ENCODE measurements at regions not wholly inside any gene's neighbourhood (a gene's known extent, or its start where the extent isn't known, plus 50 kb on each side); places are given as distances from the start of the nearest gene placed in this dataset.

DNA sequence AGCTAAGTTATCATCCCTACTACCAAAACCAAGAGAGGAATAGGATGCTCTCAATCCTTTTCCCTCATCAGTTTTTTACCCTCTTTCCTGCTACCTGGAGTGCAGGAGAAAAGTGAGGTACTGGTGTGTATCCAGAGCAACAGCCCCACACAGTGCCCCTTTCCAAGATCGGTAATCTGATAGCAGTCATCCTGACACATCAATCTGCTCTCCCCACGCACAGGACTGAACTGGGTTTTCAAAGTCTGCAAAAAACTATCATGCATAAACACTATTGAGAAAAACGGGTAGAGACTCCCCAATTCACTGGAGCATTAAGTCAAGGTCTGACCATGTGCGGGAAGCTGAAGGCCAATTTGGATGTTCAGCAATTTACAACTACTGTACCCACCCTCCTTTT is 284.8 kb downstream of the RBM26 start:
- intact Hi-C loops (cut with micrococcal nuclease; ENCODE audit: unreplicated experiment), result no loop called here
- H3K4me3 ChIP-seq (replicated peaks in 1 of 3; ENCODE audit: insufficient read depth in 1 of 3, low read depth in 2 of 3, low read length in 3 of 3), result no peak overlapping the region
- DNase-seq (ENCODE audit: low spot score), result no peak
- no peaks in the 10 kb centered on the region for H3K79me2 ChIP-seq (ENCODE audit: insufficient read depth, low read length)
- TF ChIP-seq, protein P1, sequence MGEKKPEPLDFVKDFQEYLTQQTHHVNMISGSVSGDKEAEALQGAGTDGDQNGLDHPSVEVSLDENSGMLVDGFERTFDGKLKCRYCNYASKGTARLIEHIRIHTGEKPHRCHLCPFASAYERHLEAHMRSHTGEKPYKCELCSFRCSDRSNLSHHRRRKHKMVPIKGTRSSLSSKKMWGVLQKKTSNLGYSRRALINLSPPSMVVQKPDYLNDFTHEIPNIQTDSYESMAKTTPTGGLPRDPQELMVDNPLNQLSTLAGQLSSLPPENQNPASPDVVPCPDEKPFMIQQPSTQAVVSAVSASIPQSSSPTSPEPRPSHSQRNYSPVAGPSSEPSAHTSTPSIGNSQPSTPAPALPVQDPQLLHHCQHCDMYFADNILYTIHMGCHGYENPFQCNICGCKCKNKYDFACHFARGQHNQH (CRISPR knock-in tag; IDR thresholded peaks at IDR 0.05), result no peak
- TF ChIP-seq, protein P2, sequence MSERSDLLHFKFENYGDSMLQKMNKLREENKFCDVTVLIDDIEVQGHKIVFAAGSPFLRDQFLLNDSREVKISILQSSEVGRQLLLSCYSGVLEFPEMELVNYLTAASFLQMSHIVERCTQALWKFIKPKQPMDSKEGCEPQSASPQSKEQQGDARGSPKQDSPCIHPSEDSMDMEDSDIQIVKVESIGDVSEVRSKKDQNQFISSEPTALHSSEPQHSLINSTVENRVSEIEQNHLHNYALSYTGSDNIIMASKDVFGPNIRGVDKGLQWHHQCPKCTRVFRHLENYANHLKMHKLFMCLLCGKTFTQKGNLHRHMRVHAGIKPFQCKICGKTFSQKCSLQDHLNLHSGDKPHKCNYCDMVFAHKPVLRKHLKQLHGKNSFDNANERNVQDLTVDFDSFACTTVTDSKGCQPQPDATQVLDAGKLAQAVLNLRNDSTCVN (CRISPR knock-in tag; IDR thresholded peaks at IDR 0.05; ENCODE audit: borderline replicate concordance), result no peak
- TF ChIP-seq HOXA9 (CRISPR knock-in tag; IDR thresholded peaks at IDR 0.05; ENCODE audit: borderline replicate concordance), result no peak
- no peak for TF ChIP-seq FOXJ3 (CRISPR knock-in tag; IDR thresholded peaks at IDR 0.05; ENCODE audit: borderline replicate concordance)
- ChIA-PET POLR2A (no interaction called here), CTCF (ENCODE audit: low intra/inter-chr PET ratio, low total read pairs) (no interaction called here)
- no peak overlapping the region for H2AFZ ChIP-seq (ENCODE audit: low read length)
- no peak for FAIRE-seq
- no peak overlapping the region for H3K4me2 ChIP-seq (ENCODE audit: low read depth, low read length)
- H3K36me3 ChIP-seq (replicated peaks in 1 of 2; ENCODE audit: control insufficient read depth in 1 of 2, insufficient read depth in 2 of 2, low read length in 2 of 2), result no peaks in the 10 kb centered on the region
- 35% methylated on average over 4 of the region's 4 CpGs for WGBS (ENCODE audit: low lambda C conversion rate)
- in situ Hi-C loops (cut with HindIII; ENCODE audit: extremely low pct_ligation_motif_present, low pct_unique_long_range_greater_than_20kb), result no loop called here
- no peaks in the 10 kb centered on the region for H3K27me3 ChIP-seq (ENCODE audit: control insufficient read depth in 1 of 2, insufficient read depth in 2 of 2, low read length in 2 of 2)
- no peaks in the 10 kb centered on the region for H3K9me3 ChIP-seq (ENCODE audit: low read length)
- no peaks in the 10 kb centered on the region for H3K4me1 ChIP-seq (ENCODE audit: insufficient read depth, low read length)
- no peaks in the 10 kb centered on the region for H4K20me1 ChIP-seq (ENCODE audit: insufficient read depth, low read length)
- no peak for ATAC-seq
- BruUV-seq (replicated peaks), result no TSS peak
- H3K9ac ChIP-seq (ENCODE audit: insufficient read depth, low read depth, low read length), result no peak overlapping the region
- H3K27ac ChIP-seq (ENCODE audit: extremely low read length, insufficient read depth, low read length), result no peak overlapping the region

DNA sequence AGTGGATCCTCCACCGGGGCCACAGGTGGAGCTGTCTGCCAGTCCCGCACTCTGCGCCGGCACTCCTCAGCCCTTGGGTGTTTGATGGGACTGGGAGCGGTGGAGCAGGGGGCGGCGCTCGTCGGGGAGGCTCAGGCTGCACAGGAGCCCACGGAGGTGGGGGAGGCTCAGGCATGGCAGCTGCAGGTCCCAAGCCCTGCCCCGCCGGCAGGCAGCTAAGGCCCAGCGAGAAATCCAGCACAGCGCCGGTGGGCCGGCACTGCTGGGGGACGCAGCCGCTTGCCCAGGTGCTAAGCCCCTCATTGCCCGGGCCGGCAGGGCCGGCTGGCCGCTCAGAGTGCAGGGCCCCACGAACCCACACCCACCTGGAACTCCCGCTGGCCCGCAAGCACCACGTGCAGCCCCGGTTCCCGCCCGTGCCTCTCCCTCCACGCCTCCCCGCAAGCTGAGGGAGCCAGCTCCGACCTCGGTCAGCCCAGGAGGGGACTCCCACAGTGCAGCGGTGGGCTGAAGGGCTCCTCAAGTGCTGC is 286.4 kb downstream of the RBM26 start:
- Histone ChIP-seq H3K4me1 (ENCODE audit: insufficient read depth, low read length) (no peaks in the 10 kb centered on the region), H3K27ac (ENCODE audit: extremely low read length, insufficient read depth, low read length) (no peak overlapping the region), H3K27me3 (ENCODE audit: control insufficient read depth in 1 of 2, insufficient read depth in 2 of 2, low read length in 2 of 2) (no peaks in the 10 kb centered on the region), H3K9ac (ENCODE audit: insufficient read depth, low read depth, low read length) (no peak overlapping the region), H3K79me2 (ENCODE audit: insufficient read depth, low read length) (no peaks in the 10 kb centered on the region), H3K36me3 (replicated peaks in 1 of 2; ENCODE audit: control insufficient read depth in 1 of 2, insufficient read depth in 2 of 2, low read length in 2 of 2) (no peaks in the 10 kb centered on the region), H3K9me3 (ENCODE audit: low read length) (no peaks in the 10 kb centered on the region), H3K4me2 (ENCODE audit: low read depth, low read length) (no peak overlapping the region), H2AFZ (ENCODE audit: low read length) (no peak overlapping the region), H3K4me3 (replicated peaks in 1 of 3; ENCODE audit: insufficient read depth in 1 of 3, low read depth in 2 of 3, low read length in 3 of 3) (no peak overlapping the region), H4K20me1 (ENCODE audit: insufficient read depth, low read length) (no peaks in the 10 kb centered on the region)
- intact Hi-C loops (cut with micrococcal nuclease; ENCODE audit: unreplicated experiment) (no loop called here), in situ Hi-C loops (cut with HindIII; ENCODE audit: extremely low pct_ligation_motif_present, low pct_unique_long_range_greater_than_20kb) (no loop called here)
- ATAC-seq (no peak), FAIRE-seq (no peak), DNase-seq (ENCODE audit: low spot score) (no peak)
- no TSS peak for BruUV-seq (replicated peaks)
- ChIA-PET CTCF (ENCODE audit: low intra/inter-chr PET ratio, low total read pairs) (no interaction called here), POLR2A (no interaction called here)
- WGBS (ENCODE audit: low lambda C conversion rate), result no CpG with 5 or more reads among the region's 34 CpGs
- TF ChIP-seq HNRNPLL (IDR thresholded peaks at IDR 0.05; ENCODE audit: low read depth, low read length, poor library complexity, severe bottlenecking) (no peak), XRCC5 (optimal IDR thresholded peaks at IDR 0.05; ENCODE audit: low read length) (no peak), SMAD1 (CRISPR knock-in tag; IDR thresholded peaks at IDR 0.05; ENCODE audit: borderline replicate concordance, low read depth) (no peak), ZNF205 (CRISPR knock-in tag; IDR thresholded peaks at IDR 0.05) (no peak)
- TF ChIP-seq, protein P3, sequence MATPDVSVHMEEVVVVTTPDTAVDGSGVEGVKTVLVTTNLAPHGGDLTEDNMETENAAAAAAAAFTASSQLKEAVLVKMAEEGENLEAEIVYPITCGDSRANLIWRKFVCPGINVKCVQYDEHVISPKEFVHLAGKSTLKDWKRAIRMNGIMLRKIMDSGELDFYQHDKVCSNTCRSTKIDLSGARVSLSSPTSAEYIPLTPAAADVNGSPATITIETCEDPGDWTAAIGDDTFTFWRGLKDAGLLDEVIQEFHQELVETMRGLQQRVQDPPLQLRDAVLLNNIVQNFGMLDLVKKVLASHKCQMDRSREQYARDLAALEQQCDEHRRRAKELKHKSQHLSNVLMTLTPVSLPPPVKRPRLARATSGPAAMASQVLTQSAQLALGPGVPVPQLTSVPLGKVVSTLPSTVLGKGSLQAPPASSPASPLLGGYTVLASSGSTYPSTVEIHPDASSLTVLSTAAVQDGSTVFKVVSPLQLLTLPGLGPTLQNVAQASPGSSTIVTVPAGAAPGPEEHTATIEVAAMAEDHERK (CRISPR knock-in tag; IDR thresholded peaks at IDR 0.05; ENCODE audit: low read depth), result no peak
